ES-I3 (cell line): ENCODE measurements at regions not wholly inside any gene's neighbourhood (a gene's known extent, or its start where the extent isn't known, plus 50 kb on each side); places are given as distances from the start of the nearest gene placed in this dataset.
A peak's percentile ranks its signal among the peaks of the same experiment; 100 is the strongest.
"Not testable (repeated sequence)": the region's sequence is repeated elsewhere in the genome, so short reads cannot be mapped to it uniquely, and the experiment has no call there.

Source experiments
- H3K36me3 ChIP-seq: 2 replicates; pipeline ENCODE4 v1.6.1; 2013; ENCODE audit warnings: mild to moderate bottlenecking, low read length, control low read depth, moderate library complexity; ENCODE audit not compliant: insufficient read depth
- H3K4me1 ChIP-seq: 2 replicates; pipeline ENCODE4 v1.6.1; 2013; ENCODE audit warnings: mild to moderate bottlenecking, control low read depth, low read length; ENCODE audit not compliant: insufficient read depth
- H3K9ac ChIP-seq: 2 replicates; pipeline ENCODE4 v1.6.1; 2013; ENCODE audit warnings: low read depth, mild to moderate bottlenecking, low read length, moderate library complexity
- H3K9me3 ChIP-seq: 2 replicates; pipeline ENCODE4 v1.6.1; 2013; ENCODE audit warnings: mild to moderate bottlenecking, low read length, moderate library complexity; ENCODE audit not compliant: control insufficient read depth, insufficient read depth

DNA sequence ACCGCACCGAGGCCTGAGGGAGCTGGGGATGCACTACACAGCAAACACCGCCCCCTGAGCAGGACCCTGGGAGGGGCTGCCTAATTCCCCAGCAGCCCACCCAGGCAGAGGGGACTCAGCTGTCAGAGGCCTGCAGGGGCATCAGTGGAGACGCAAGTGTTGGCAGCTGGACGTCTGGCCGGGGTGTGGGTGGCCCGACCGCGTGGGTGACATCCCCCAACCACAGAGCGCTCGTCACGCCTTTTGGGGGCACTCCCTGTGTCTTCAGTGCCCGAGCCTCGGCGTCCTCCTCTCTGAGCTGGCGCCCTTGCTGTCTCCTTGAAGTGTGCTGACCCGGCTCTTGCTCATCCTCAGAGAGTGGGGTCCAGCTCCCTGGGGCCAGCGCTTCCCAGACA is 150.2 kb downstream of the BRD1 start:
- Histone ChIP-seq H3K36me3 (no peaks in the 10 kb centered on the region), H3K4me1 (no peaks in the 10 kb centered on the region), H3K9me3 (no peaks in the 10 kb centered on the region), H3K9ac (no peak overlapping the region)

DNA sequence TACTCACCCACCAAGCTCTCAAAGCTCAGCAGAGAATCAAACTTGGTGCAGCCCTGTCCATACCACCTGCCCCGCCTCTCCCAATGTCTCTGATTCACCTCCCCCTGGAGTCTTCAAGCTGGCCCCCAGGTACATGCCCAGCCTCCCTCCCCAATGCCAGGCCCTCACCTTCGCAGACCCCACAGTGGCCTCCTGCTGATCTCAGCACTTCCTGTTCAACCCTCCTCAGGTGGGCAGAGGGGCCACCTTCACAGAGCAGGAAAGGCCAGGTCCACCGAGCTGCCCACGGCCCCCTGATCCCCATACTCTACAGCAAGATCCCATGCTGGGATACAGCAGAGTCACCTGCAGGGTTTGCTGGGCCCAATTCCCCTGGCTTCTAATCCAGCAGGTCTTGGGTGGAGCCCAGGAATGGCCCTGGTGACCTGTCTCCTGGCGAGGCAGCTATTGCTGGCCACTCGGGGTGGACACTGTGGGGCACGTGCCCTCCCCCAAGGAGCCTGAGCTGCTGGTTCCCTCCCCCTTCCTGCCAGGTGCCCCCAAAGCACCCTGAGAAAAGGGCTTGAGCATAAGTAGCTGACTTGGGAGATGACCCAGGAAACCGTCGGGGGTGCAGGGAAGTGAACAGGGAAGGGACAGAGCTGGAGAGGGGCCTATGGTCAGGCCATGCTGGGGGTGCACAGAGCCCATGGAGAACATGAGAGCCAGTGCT is 150.7 kb downstream of the BRD1 start:
- Histone ChIP-seq H3K4me1 (no peaks in the 10 kb centered on the region), H3K9me3 (no peaks in the 10 kb centered on the region), H3K9ac (no peak overlapping the region), H3K36me3 (no peaks in the 10 kb centered on the region)

DNA sequence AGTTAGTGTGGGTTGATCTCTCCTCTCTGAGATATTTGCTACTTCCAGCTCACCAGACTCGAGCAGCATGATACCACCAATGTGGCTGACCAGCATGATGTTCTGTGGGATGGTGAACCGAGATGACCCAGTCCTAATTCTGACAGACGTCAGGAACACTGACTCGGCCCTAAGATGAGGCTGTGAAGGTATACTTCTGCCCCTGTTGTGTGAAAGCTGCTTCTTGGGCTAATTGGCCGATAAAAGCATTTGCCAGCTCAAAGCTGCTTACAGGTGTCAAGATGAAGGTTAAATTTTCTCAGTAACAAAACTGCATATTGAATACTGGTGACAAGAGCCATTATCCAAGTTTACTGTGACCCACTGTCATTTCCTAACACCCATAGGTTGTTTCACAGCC is 151.4 kb downstream of the BRD1 start:
- H3K36me3 ChIP-seq, result no peaks in the 10 kb centered on the region
- no peaks in the 10 kb centered on the region for H3K4me1 ChIP-seq
- H3K9ac ChIP-seq, result no peak overlapping the region
- H3K9me3 ChIP-seq, result no peaks in the 10 kb centered on the region

DNA sequence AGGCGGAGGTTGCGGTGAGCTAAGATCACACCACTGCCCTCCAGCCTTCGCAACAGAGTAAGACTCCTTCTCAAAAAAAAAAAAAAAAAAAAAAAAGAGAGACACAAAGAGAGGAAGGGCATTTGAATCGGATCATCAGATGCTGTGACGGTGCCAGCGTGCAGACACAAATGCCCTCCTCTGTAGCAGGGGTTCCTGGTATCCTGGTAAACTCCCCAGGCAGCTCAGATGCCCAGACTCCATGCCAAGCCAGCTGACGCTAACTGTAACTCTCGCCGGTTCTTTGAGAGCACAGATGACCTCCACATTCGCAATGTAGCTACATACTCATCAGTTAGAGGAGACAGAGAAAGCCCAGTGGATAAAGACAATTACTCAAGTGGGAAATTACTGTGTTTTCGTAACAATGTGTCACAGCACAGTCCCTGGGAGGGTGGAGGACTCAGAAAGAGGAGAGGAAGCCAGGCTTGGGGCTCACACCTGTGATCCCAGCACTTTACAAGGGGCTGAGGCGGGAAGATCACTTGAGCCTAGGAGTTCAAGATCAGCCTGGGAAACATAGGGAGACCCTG is 153.1 kb downstream of the BRD1 start:
- no peaks in the 10 kb centered on the region for H3K36me3 ChIP-seq
- no peak overlapping the region for H3K9ac ChIP-seq
- no peaks in the 10 kb centered on the region for H3K9me3 ChIP-seq
- H3K4me1 ChIP-seq, result no peaks in the 10 kb centered on the region

DNA sequence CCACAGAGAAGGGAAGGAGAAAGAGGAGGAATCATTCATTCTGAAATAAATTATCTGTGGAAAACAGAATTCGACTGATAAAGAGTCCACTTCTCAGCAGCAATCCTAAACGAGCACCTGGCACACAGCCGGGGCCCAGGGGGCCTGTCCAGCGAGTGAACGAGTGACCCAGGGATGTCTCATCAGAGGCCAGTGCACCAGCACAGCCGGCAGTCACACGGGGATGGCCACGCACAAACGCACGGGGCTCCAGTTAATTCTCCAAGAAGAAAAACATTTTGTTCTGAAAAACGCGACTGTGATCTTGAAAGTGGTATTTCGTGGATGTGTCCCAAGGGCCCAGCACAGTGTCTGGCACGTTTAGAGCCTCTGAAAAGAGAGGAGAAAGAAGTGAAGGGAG is 154.6 kb downstream of the BRD1 start:
- no peaks in the 10 kb centered on the region for H3K36me3 ChIP-seq
- H3K9ac ChIP-seq, result no peak overlapping the region
- H3K4me1 ChIP-seq, result no peaks in the 10 kb centered on the region
- no peaks in the 10 kb centered on the region for H3K9me3 ChIP-seq

DNA sequence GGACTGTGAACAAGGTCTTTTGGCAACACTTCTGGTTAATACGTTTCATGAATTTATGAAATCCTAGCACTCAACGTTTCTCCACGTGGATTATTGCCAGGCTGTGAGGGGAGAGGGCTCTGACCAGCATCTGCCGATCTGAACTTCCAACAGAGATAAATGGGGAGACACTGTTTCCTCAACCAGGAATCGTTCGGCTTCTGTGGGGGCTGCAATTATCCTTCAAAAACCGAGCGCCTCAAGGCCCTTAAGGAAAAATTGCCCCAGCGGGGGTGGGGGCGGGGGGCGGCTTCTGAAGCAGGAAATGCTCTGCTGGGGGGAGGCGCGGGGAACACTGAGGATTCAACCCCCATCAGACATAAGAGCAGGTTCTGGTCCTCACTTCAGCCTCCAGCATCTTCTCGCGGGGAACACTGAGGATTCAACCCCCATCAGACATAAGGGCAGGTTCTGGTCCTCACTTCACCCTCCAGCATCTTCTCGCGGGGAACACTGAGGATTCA is 155.6 kb downstream of the BRD1 start:
- Histone ChIP-seq H3K9ac (no peak overlapping the region; the same call in 1 of the 2 replicates), H3K36me3 (no peaks in the 10 kb centered on the region), H3K9me3 (no peaks in the 10 kb centered on the region), H3K4me1 (no peaks in the 10 kb centered on the region)

DNA sequence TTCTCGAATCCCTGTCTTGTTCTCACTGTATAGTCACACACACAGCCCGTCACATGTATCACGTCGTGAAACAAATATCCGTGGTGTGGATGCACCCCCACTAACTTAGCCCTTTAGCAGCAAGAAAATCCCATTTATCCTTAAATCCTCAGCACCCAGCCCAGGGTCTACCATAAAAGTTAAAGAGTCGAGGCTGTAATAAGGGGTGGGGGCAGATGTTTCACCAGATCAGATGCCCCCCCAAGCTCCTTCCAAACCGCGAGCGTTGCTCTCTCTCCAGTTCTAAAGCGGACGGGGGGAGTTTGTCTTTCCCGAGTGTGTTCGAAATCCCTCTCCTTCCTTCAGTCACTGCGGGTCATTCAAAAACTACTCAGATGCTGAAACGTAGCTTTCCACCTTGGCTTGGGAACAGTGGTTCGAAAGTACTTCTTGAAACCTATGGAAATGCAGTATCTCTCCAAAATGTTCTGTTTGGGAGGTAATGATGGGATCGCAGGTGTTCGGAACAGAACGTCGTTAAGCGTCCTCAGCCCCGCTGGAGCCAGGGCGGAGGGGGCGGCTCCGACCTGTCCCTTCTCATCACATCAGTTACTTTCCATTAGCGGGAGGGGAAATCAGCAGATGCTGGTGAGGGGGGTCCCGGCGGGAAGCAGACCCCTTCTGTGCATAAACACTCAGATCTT is 156.2 kb downstream of the BRD1 start:
- H3K9ac ChIP-seq, result peak overlapping the region; percentile 5; the same call in 1 of the 2 replicates

DNA sequence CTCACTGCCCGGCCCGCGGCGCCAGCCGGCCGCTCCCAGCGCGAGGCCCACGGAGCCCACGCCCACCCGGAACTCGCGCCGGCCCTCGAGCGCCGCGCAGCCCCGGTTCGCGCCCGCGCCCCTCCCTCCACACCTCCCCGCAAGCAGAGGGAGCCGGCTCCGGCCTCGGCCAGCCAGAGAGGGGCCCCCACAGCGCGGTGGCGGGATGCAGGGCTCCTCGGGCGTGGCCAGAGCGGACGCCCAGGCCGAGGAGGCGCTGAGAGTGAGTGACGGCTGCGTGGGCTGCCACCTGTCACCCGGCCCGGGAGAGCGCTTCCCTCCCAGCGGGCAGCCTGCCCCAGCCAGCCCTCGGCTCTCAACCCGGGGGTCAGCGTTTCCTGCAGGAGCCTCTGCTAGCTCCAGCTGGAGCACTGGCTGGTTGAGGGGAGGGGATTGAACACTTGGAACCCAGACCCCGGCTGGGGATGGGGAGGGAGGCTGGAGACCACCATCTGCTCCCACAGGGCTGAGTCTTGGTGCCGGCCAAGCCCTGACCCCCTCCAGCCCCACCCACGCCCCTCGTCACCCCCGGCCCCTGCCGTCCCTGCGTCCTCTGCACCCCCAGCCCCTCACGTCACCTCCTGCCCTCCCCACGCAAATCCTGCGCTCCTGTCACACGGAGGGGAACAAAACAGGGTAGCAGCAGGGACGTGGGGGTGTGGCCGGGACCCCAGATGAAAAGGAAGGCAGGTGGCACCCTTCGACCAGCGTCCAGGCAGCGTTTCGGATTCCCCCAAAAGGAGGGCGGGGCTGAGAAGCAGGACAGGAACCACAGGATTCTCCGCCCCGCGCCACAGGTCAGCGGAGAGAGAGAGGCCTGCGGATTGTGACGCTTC is 157.0 kb downstream of the BRD1 start:
- H3K36me3 ChIP-seq, result no peaks in the 10 kb centered on the region
- no peaks in the 10 kb centered on the region for H3K4me1 ChIP-seq
- H3K9me3 ChIP-seq, result no peaks in the 10 kb centered on the region
- peak overlapping the region; percentile 51; the same call in 1 of the 2 replicates for H3K9ac ChIP-seq

More for the DNA sequence above, 156.2 kb downstream of the BRD1 start:
- H3K4me1 ChIP-seq, result no peaks in the 10 kb centered on the region
- H3K36me3 ChIP-seq, result no peaks in the 10 kb centered on the region
- no peaks in the 10 kb centered on the region for H3K9me3 ChIP-seq

DNA sequence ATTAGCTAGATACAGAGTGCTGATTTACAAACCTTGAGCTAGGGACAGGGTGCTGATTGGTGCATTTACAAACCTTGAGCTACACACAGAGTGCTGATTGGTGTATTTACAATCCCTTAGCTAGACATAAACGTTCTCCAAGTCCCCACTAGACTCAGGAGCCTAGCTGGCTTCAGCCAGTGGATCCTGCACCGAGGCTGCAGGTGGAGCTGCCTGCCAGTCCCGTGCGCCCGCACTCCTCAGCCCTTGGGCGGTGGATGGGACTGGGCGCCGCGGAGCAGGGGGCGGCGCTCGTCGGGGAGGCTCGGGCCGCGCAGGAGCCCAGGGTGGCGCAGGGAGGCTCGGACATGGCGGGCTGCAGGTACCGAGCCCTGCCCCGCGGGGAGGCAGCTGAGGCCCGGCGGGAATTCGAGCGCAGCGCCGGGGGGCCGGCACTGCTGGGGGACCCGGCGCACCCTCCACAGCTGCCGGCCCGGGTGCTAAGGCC is 157.7 kb downstream of the BRD1 start:
- not testable (repeated sequence) for H3K9me3 ChIP-seq, H3K4me1 ChIP-seq, H3K36me3 ChIP-seq
- H3K9ac ChIP-seq, result peak overlapping the region; percentile 51; the same call in 1 of the 2 replicates

DNA sequence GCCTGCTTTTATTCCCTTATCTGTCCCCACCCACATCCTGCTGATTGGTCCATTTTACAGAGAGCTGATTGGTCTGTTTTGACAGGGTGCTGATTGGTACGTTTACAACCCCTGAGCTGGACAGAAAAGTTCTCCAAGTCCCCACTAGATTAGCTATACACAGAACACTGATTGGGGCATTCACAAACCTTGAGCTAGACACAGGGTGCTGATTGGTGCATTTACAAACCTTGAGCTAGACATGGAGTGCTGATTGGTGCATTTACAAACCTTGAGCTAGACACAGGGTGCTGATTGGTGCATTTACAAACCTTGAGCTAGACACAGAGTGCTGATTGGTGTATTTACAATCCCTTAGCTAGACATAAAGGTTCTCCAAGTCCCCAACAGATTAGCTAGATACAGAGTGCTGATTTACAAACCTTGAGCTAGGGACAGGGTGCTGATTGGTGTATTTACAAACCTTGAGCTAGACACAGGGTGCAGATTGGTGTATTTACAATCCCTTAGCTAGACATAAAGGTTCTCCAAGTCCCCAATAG is 158.2 kb downstream of the BRD1 start:
- not testable (repeated sequence) for H3K4me1 ChIP-seq, H3K9ac ChIP-seq, H3K9me3 ChIP-seq, H3K36me3 ChIP-seq

DNA sequence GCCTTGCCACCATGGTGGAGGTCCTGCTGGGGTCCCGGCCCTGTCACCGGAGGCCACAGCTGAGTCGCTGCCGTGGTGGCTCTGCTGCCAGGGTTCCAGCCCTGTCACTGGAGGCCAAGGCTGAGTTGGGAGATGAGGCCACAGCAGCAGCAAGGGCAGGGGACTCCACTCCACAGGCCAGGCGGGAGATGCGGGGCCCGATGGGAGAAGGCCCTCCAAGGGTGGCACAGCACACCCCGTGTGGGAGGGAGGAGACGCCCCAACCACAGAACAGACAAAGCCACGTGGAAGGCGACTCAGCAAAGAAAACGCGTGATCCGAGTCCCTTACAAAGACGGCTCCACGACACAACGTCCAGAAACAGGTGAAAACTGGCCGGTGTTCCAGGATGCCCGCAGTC is 159.3 kb downstream of the BRD1 start:
- Histone ChIP-seq H3K36me3 (no peaks in the 10 kb centered on the region), H3K4me1 (no peaks in the 10 kb centered on the region), H3K9ac (no peak overlapping the region), H3K9me3 (no peaks in the 10 kb centered on the region)

DNA sequence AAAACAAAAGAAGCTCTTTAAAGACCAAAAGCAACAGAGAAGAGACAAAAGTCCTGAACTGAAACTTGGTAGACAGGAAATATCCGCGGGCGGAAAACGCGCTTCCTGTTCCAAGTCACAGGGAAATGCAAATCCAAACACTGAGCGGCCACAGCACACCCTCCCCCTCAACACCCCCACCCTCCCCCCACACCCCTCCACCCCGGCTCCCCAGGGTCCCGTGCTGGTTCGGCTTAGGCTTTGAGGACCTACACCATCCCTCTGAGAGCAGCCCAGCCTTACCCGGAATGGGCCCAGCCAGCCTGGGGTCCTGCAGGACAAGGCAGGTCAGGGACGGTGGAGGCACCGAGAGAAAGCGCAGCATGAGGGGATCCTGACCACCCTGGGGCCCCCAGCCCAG is 160.4 kb downstream of the BRD1 start:
- Histone ChIP-seq H3K36me3 (no peaks in the 10 kb centered on the region), H3K4me1 (no peaks in the 10 kb centered on the region), H3K9me3 (no peaks in the 10 kb centered on the region), H3K9ac (no peak overlapping the region)

DNA sequence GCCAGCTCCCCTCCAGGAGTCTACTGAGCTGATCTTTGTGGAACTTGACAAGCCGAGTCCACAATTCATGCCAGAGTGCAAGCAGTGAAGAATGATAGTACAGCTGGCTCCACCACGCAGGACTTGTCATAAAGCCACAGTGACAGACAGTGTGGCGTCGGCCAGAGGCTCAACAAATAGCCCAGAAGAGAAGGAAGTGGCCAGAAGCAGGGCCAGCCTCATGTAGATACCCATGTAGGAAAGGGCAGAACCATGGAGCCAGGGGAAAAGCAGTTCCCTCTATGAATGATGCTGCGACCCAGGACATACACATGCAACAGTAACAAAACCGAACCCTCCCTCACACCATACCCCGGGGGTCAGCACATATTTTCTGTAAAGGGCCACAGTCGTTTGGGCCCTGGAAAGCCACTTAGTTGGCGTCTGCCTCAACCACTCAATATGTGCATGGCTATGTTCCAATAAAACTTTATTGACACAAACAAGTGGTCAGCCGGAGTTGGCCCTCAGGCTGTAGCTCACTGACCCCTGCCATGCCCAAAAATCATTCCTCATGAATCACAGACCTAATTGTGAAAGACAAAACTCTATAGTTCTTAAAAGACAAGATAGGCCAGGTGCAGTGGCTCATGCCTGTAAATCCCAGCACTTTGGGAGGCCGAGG is 161.4 kb downstream of the BRD1 start:
- H3K9ac ChIP-seq, result no peak overlapping the region
- H3K4me1 ChIP-seq, result no peaks in the 10 kb centered on the region
- H3K36me3 ChIP-seq, result no peaks in the 10 kb centered on the region
- no peaks in the 10 kb centered on the region for H3K9me3 ChIP-seq
